ENCODE measurements at regions not wholly inside any gene's neighbourhood (a gene's known extent, or its start where the extent isn't known, plus 50 kb on each side); places are given as distances from the start of the nearest gene placed in this dataset.

- CTCF ChIA-PET, result no interaction called here
- intact Hi-C loops (cut with micrococcal nuclease; ENCODE audit: unreplicated experiment), result loop anchor here (10.0 kb wide), 1 partner anchor 437 kb away; no protein-coding TSS in a partner anchor
- H3K4me1 ChIP-seq (ENCODE audit: insufficient read depth, low read length, poor library complexity, severe bottlenecking), result peaks cover 21% of the 10 kb centered on the region
- no peak for TF ChIP-seq CTCF (conservative IDR thresholded peaks at IDR 0.05; ENCODE audit: low read depth, low read length)
- TF ChIP-seq EZH2 (IDR thresholded peaks at IDR 0.05; ENCODE audit: borderline replicate concordance, low read depth, low read length, poor library complexity, severe bottlenecking), result no peak
- no peak overlapping the region for H3K4me3 ChIP-seq (ENCODE audit: low read depth, low read length, poor library complexity, severe bottlenecking)
- no peak overlapping the region for H3K27ac ChIP-seq (ENCODE audit: low read depth, low read length, poor library complexity, severe bottlenecking)
- no peak for DNase-seq (ENCODE audit: low spot score)
- POLR2A ChIA-PET (ENCODE audit: low non-redundant PET), result no interaction called here
- no peaks in the 10 kb centered on the region for H3K27me3 ChIP-seq (replicated peaks; ENCODE audit: insufficient read depth, low read depth, low read length, poor library complexity)
- BruUV-seq (replicated peaks), result no TSS peak
- no peaks in the 10 kb centered on the region for H3K9me3 ChIP-seq (ENCODE audit: low read depth, low read length, poor library complexity, severe bottlenecking)
- H3K36me3 ChIP-seq (ENCODE audit: insufficient read depth, low read length, poor library complexity, severe bottlenecking), result no peaks in the 10 kb centered on the region
Measured at GRCh38 chr6:22411376-22412105, 114.7 kb upstream of the PRL start.

- intact Hi-C loops (cut with micrococcal nuclease; ENCODE audit: unreplicated experiment), result loop anchor here (10.0 kb wide), 1 partner anchor 438 kb away; no protein-coding TSS in a partner anchor
- no peaks in the 10 kb centered on the region for H3K27me3 ChIP-seq (replicated peaks; ENCODE audit: insufficient read depth, low read depth, low read length, poor library complexity)
- H3K27ac ChIP-seq (ENCODE audit: low read depth, low read length, poor library complexity, severe bottlenecking), result peak overlapping the region; percentile 32
- H3K36me3 ChIP-seq (ENCODE audit: insufficient read depth, low read length, poor library complexity, severe bottlenecking), result no peaks in the 10 kb centered on the region
- CTCF ChIA-PET, result no interaction called here
- peaks cover 21% of the 10 kb centered on the region for H3K4me1 ChIP-seq (ENCODE audit: insufficient read depth, low read length, poor library complexity, severe bottlenecking)
- peak; percentile 80 for DNase-seq (ENCODE audit: low spot score)
- no peak overlapping the region for H3K4me3 ChIP-seq (ENCODE audit: low read depth, low read length, poor library complexity, severe bottlenecking)
- BruUV-seq (replicated peaks), result no TSS peak
- no peaks in the 10 kb centered on the region for H3K9me3 ChIP-seq (ENCODE audit: low read depth, low read length, poor library complexity, severe bottlenecking)
- no peak for TF ChIP-seq CTCF (conservative IDR thresholded peaks at IDR 0.05; ENCODE audit: low read depth, low read length)
- TF ChIP-seq EZH2 (IDR thresholded peaks at IDR 0.05; ENCODE audit: borderline replicate concordance, low read depth, low read length, poor library complexity, severe bottlenecking), result no peak
- POLR2A ChIA-PET (ENCODE audit: low non-redundant PET), result no interaction called here
Measured at GRCh38 chr6:22412994-22413393, 116.2 kb upstream of the PRL start.

- Histone ChIP-seq H3K4me3 (ENCODE audit: low read depth, low read length, poor library complexity, severe bottlenecking) (peak overlapping the region; percentile 3), H3K4me1 (ENCODE audit: insufficient read depth, low read length, poor library complexity, severe bottlenecking) (peaks cover 21% of the 10 kb centered on the region), H3K27ac (ENCODE audit: low read depth, low read length, poor library complexity, severe bottlenecking) (peak overlapping the region; percentile 70), H3K36me3 (ENCODE audit: insufficient read depth, low read length, poor library complexity, severe bottlenecking) (no peaks in the 10 kb centered on the region), H3K9me3 (ENCODE audit: low read depth, low read length, poor library complexity, severe bottlenecking) (peaks cover 2% of the 10 kb centered on the region), H3K27me3 (replicated peaks; ENCODE audit: insufficient read depth, low read depth, low read length, poor library complexity) (no peaks in the 10 kb centered on the region)
- intact Hi-C loops (cut with micrococcal nuclease; ENCODE audit: unreplicated experiment), result loop anchor here (10.0 kb wide), 1 partner anchor 439 kb away; no protein-coding TSS in a partner anchor
- ChIA-PET POLR2A (ENCODE audit: low non-redundant PET) (no interaction called here), CTCF (no interaction called here)
- no TSS peak for BruUV-seq (replicated peaks)
- DNase-seq (ENCODE audit: low spot score), result peak; percentile 69
- TF ChIP-seq CTCF (conservative IDR thresholded peaks at IDR 0.05; ENCODE audit: low read depth, low read length) (0 out of 2 replicates have a peak, but pooled peaks have one; percentile 15), EZH2 (IDR thresholded peaks at IDR 0.05; ENCODE audit: borderline replicate concordance, low read depth, low read length, poor library complexity, severe bottlenecking) (no peak)
Measured at GRCh38 chr6:22413681-22414311, 117.0 kb upstream of the PRL start.

Data from A673 (cell line).